ENCODE measurements at regions not wholly inside any gene's neighbourhood (a gene's known extent, or its start where the extent isn't known, plus 50 kb on each side); places are given as distances from the start of the nearest gene placed in this dataset.
"Not testable (repeated sequence)": the region's sequence is repeated elsewhere in the genome, so short reads cannot be mapped to it uniquely, and the experiment has no call there.

DNA sequence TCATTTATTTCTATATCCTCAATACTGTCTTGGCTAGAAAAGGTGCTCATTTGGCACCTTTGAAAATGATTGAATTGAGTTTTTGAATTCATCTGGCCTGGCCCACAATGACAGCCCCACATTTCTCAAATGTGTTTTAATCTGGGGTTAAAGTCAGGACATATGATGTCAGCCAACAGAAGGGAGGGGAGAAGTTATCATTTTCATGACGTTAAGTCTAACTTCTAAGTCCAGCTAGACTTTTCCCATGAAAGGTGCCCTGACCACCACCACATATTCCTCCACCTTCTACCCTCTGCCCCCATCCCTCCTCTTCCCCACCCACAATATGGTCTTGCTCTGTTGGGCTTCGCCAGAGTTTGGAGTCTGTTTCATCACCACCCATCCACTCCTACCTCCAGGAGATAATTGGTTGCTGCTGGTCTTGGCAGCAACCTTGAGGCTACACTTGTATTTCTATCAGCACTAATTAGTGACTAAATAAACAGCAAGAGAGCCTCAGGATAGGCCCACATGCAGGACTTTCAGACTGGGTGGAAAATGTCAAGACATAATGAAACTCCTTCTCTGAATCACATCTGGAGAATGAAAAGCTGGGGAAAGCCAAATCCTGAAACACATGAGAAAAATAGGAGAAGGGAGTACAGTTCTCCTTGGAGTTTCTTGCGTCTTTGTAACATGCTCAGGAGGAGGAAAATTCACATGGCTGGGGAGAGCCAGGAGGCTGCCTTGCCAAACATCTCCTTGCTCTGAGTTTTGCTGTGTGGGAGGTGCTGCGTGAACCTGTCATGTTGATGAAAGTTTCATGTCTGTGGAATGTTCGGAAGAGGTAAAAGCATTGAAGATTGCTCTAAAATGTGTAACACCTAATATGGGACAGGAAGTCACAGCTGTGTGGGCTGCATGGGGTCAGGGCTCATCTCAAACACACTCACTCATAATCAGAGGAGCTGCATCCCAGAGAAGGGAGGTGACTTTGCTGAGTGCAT lies 544.7 kb upstream of the KLF4 start:
- Histone ChIP-seq H4K20me1 (ENCODE audit: insufficient read depth, poor library complexity, severe bottlenecking) (no peaks in the 10 kb centered on the region), H3K79me2 (no peaks in the 10 kb centered on the region), H3K9me2 (replicated peaks; ENCODE audit: insufficient read depth) (no peaks in the 10 kb centered on the region), H3K4me2 (no peak overlapping the region), H3K27me3 (no peaks in the 10 kb centered on the region), H3K36me3 (replicated peaks; ENCODE audit: insufficient read depth, low read depth) (no peaks in the 10 kb centered on the region), H3K27ac (peak overlapping the region; percentile 20), H3K4me1 (ENCODE audit: insufficient read depth) (peaks cover 3% of the 10 kb centered on the region), H2AFZ (no peak overlapping the region), H3K9me3 (ENCODE audit: low read depth) (no peaks in the 10 kb centered on the region), H3K4me3 (no peak overlapping the region)
- WGBS (ENCODE audit: low lambda C conversion rate, missing lambda C conversion rate): 69% methylated on average over 5 of the region's 5 CpGs
- no peak for DNase-seq (ENCODE audit: low spot score)
- TF ChIP-seq EZH2 (IDR thresholded peaks at IDR 0.05; ENCODE audit: borderline replicate concordance): no peak
- TF ChIP-seq EZH2phosphoT487 (IDR thresholded peaks at IDR 0.05; ENCODE audit: low read depth, severe bottlenecking, unreplicated experiment): no peak
- TF ChIP-seq, protein P1, sequence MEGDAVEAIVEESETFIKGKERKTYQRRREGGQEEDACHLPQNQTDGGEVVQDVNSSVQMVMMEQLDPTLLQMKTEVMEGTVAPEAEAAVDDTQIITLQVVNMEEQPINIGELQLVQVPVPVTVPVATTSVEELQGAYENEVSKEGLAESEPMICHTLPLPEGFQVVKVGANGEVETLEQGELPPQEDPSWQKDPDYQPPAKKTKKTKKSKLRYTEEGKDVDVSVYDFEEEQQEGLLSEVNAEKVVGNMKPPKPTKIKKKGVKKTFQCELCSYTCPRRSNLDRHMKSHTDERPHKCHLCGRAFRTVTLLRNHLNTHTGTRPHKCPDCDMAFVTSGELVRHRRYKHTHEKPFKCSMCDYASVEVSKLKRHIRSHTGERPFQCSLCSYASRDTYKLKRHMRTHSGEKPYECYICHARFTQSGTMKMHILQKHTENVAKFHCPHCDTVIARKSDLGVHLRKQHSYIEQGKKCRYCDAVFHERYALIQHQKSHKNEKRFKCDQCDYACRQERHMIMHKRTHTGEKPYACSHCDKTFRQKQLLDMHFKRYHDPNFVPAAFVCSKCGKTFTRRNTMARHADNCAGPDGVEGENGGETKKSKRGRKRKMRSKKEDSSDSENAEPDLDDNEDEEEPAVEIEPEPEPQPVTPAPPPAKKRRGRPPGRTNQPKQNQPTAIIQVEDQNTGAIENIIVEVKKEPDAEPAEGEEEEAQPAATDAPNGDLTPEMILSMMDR (IDR thresholded peaks at IDR 0.05; ENCODE audit: poor library complexity): no peak

GRCh38 chr9:108032079-108032478 lies 542.5 kb upstream of the KLF4 start:
- not testable (repeated sequence) for H3K27me3 ChIP-seq; H3K9me3 ChIP-seq (ENCODE audit: low read depth); H3K4me3 ChIP-seq; H3K27ac ChIP-seq; H3K79me2 ChIP-seq; H4K20me1 ChIP-seq (ENCODE audit: insufficient read depth, poor library complexity, severe bottlenecking); H2AFZ ChIP-seq; H3K4me2 ChIP-seq; H3K36me3 ChIP-seq (replicated peaks; ENCODE audit: insufficient read depth, low read depth); H3K4me1 ChIP-seq (ENCODE audit: insufficient read depth); H3K9me2 ChIP-seq (replicated peaks; ENCODE audit: insufficient read depth); DNase-seq (ENCODE audit: low spot score)
- 85% methylated on average over 8 of the region's 9 CpGs for WGBS (ENCODE audit: low lambda C conversion rate, missing lambda C conversion rate)

DNA sequence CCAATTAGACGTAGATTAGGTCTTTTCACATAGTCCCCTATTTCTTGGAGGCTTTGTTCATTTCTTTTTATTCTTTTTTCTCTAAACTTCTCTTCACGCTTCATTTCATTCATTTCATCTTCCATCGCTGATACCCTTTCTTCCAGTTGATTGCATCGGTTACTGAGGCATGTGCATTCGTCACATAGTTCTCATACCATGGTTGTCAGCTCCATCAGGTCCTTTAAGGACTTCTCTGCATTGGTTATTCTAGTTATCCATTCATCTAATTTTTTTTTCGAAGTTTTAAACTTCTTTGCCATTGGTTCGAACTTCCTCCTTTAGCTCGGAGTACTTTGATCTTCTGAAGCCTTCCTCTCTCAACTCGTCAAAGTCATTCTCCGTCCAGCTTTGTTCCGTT lies 541.7 kb upstream of the KLF4 start:
- H3K27me3 ChIP-seq; H3K4me1 ChIP-seq (ENCODE audit: insufficient read depth); H3K9me2 ChIP-seq (replicated peaks; ENCODE audit: insufficient read depth); H3K27ac ChIP-seq; H3K9me3 ChIP-seq (ENCODE audit: low read depth); H3K4me3 ChIP-seq; H2AFZ ChIP-seq; H4K20me1 ChIP-seq (ENCODE audit: insufficient read depth, poor library complexity, severe bottlenecking); DNase-seq (ENCODE audit: low spot score); H3K4me2 ChIP-seq; H3K79me2 ChIP-seq; H3K36me3 ChIP-seq (replicated peaks; ENCODE audit: insufficient read depth, low read depth): not testable (repeated sequence)
- 86% methylated on average over 11 of the region's 11 CpGs for WGBS (ENCODE audit: low lambda C conversion rate, missing lambda C conversion rate)

DNA sequence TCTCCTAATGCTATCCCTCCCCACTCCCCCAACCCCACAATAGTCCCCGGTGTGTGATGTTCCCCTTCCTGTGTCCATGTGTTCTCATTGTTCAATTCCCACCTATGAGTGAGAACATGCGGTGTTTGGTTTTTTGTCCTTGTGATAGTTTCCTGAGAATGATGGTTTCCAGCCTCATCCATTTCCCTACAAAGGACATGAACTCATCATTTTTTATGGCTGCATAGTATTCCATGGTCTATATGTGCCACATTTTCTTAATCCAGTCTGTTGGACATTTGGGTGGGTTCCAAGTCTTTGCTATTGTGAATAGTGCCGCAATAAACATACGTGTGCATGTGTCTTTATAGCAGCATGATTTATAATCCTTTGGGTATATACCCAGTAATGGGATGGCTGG lies 537.1 kb upstream of the KLF4 start:
- not testable (repeated sequence) for DNase-seq (ENCODE audit: low spot score); H3K27ac ChIP-seq; H3K79me2 ChIP-seq; H3K36me3 ChIP-seq (replicated peaks; ENCODE audit: insufficient read depth, low read depth); H2AFZ ChIP-seq; H3K9me3 ChIP-seq (ENCODE audit: low read depth); H3K4me3 ChIP-seq; H3K9me2 ChIP-seq (replicated peaks; ENCODE audit: insufficient read depth); H3K4me2 ChIP-seq; H3K27me3 ChIP-seq; H4K20me1 ChIP-seq (ENCODE audit: insufficient read depth, poor library complexity, severe bottlenecking); H3K4me1 ChIP-seq (ENCODE audit: insufficient read depth)
- WGBS (ENCODE audit: low lambda C conversion rate, missing lambda C conversion rate): 93% methylated on average over 4 of the region's 4 CpGs

DNA sequence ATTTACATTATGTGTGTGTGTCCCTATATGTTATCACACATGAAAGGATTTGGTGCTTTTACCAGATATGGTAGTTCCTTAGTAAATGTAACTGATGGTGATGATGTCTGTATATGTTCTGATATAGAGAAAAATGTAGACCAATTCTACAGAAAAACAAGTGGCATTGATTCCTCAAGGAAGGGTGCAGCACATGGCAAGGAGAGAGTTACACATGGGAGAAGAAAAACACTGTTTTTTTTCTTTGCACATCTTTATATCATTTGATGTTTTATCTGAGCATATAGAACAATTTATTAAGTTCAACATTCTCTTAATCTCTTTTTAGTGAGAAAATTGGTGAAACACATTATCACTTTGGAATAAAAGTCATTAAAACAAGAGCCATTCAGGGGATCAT lies 535.0 kb upstream of the KLF4 start:
- Histone ChIP-seq H3K27ac (no peak overlapping the region), H3K36me3 (replicated peaks; ENCODE audit: insufficient read depth, low read depth) (no peaks in the 10 kb centered on the region), H2AFZ (no peak overlapping the region), H3K4me1 (ENCODE audit: insufficient read depth) (no peaks in the 10 kb centered on the region), H3K79me2 (no peaks in the 10 kb centered on the region), H4K20me1 (ENCODE audit: insufficient read depth, poor library complexity, severe bottlenecking) (no peaks in the 10 kb centered on the region), H3K4me3 (no peak overlapping the region), H3K9me2 (replicated peaks; ENCODE audit: insufficient read depth) (no peaks in the 10 kb centered on the region), H3K4me2 (no peak overlapping the region), H3K9me3 (ENCODE audit: low read depth) (no peaks in the 10 kb centered on the region), H3K27me3 (no peaks in the 10 kb centered on the region)
- no peak for DNase-seq (ENCODE audit: low spot score)
- TF ChIP-seq EZH2 (IDR thresholded peaks at IDR 0.05; ENCODE audit: borderline replicate concordance) (no peak), EZH2phosphoT487 (IDR thresholded peaks at IDR 0.05; ENCODE audit: low read depth, severe bottlenecking, unreplicated experiment) (no peak)
- TF ChIP-seq, protein P1 (IDR thresholded peaks at IDR 0.05; ENCODE audit: poor library complexity): no peak
